Cerebellar cortex (tissue), 1 donor: ENCODE measurements at regions not wholly inside any gene's neighbourhood (a gene's known extent, or its start where the extent isn't known, plus 50 kb on each side); places are given as distances from the start of the nearest gene placed in this dataset.
"Not testable (repeated sequence)": the region's sequence is repeated elsewhere in the genome, so short reads cannot be mapped to it uniquely, and the experiment has no call there.

Experiments
- DNase-seq: peaks from one replicate; pipeline ENCODE4 v3.0.0-alpha.2; 2015; ENCODE audit warnings: low spot score

DNA sequence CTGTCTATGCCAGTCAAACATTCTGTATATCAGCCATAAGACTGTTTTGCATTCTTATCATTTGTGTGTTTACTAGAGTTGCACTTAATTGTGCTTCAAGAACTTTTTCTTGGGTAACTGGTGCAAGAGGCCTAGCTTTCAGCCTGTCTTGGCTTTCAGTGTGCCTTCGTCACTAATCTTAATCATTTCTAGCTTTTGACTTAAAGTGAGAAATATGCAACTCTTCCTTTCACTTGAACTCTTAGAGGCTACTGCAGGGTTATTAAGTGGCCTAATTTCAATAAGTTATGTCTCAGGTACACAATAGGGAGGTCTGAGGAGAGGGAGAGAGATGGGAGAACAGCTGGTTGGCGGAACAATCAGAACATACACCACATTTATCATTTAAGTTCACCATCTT, 62.1 kb upstream of the FAN1 start:
- DNase-seq: not testable (repeated sequence)

DNA sequence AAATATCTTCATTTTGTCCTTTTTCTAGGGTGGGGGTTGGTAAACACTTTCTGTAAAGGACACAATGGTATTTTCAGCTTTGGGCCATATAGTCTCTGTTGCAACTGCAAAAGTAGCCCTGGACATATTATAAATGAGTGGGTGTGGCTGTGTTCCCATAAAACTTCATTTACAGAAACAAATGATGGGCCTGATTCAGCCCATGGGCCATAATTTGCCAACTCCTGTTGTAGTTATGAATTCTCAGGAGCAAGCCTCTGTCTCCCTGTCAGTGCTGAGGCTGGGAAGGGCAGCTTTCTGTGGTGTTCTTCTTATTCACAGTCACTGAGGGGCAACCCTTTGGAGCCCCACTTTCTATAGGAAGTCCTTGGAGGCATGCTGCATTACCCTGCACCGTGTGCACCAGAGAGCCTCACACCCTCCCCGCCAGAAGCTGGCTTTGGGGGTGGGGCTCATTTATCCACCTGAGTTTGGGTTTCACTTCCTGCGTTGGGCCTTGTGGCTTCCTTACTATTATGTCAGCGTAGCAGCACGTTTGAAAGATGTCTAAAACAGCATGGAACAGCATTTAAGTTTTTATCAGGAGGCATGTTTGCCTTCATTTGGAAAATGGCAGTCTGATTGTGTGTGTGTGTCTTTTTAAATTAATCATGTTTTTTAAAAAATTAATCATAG, 60.8 kb upstream of the FAN1 start:
- not testable (repeated sequence) for DNase-seq

DNA sequence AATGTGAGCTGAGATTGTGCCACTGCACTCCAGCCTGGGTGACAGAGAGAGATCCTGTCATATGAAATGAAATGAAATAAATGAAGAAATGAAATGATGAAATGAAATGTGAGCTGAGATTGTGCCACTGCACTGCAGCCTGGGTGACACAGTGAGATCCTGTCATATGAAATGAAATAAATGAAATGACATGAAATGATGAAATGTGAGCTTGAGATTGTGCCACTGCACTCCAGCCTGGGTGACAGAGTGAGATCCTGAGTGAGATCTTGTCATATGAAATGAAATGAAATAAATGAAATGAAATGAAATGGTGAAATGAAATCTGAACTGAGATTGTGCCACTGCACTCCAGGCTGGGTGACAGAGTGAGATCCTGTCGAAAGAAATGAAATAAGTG, 58.2 kb upstream of the FAN1 start:
- DNase-seq: not testable (repeated sequence)
